ENCODE measurements at regions not wholly inside any gene's neighbourhood (a gene's known extent, or its start where the extent isn't known, plus 50 kb on each side); places are given as distances from the start of the nearest gene placed in this dataset.

GRCh38 chr3:161444694-161445077 is 51.9 kb upstream of the OTOL1 start:
- DNase-seq (ENCODE audit: low read depth): no peak

GRCh38 chr3:161443921-161444693 is 52.5 kb upstream of the OTOL1 start:
- no peak for DNase-seq (ENCODE audit: low read depth)

GRCh38 chr3:161430307-161430706 is 59.0 kb upstream of the SPTSSB start:
- DNase-seq (ENCODE audit: low read depth): no peak

DNA sequence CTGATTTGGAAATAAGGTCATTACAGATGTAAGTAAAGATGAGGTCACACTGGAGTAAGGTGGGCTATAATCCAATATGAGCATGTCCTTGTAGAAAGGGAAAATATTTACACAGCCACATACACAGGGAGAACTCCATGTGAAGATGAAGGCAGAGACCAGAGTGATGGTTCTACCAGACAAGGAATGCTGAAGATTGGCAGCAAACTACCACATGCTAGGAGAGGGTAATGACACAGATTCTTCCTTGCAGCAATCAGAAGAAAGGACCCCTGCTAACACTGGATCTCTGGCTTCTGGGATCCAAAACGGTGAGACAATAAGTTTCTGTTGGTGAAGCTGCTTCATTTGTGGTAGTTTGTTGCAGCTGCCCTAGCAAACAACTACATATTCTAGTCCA is 56.0 kb upstream of the SPTSSB start:
- no peak for DNase-seq (ENCODE audit: low read depth)

- DNase-seq (ENCODE audit: low read depth): no peak
These were observed 55.4 kb upstream of the SPTSSB start for GRCh38 chr3:161426758-161427157.

DNA sequence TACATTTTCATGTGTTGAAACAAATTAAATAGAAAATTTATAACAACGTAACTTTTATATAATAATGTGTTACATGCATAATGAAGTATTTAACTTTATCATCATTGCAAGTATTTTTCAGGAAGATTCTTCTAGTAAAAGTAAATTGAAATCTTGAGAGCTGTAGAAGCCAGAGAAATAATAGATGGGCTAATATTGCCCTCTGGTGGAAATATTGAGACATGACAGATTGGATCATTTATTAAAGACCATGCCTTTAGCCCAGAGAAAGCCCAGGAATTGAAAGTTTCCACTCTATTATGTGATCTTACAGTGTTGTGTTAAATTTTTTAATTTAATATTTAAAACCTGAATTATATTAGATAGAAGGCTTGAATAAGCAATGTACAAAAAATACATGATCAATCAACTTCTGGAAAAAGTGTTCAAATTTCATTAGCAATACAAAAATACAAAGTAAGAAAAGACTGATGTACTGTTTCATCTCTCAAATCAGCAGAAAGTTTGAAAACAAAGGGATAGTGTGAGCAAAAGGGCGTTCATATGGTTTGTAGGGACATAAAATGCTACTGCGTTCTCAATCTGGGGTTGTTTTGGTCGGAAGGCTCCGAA is 52.7 kb upstream of the SPTSSB start:
- peak; percentile 59 for DNase-seq (ENCODE audit: low read depth)

GRCh38 chr3:161422171-161422700 is 50.9 kb upstream of the SPTSSB start:
- DNase-seq (ENCODE audit: low read depth): peak; percentile 38
